Sigmoid colon (tissue), 6 donors: ENCODE measurements at regions not wholly inside any gene's neighbourhood (a gene's known extent, or its start where the extent isn't known, plus 50 kb on each side); places are given as distances from the start of the nearest gene placed in this dataset.
A peak's percentile ranks its signal among the peaks of the same experiment; 100 is the strongest.

Experiments used
- DNase-seq: peaks from one replicate; pipeline ENCODE4 v3.0.0-alpha.2; 2019
- H3K27ac ChIP-seq, 4 donors: fragments of 200-600 bp; sonication (generic); one replicate each; pipeline ENCODE4 v1.5.1; 2016 to 2019; ENCODE audit warnings: mild to moderate bottlenecking in 1 of 4
- H3K27me3 ChIP-seq, 3 donors: fragments of 200-600 bp; sonication (generic); one replicate each; pipeline ENCODE4 v1.5.1; 2019; ENCODE audit warnings: mild to moderate bottlenecking in 1 of 3
- H3K36me3 ChIP-seq, 4 donors: fragments of 200-600 bp; sonication (generic); one replicate each; pipeline ENCODE4 v1.5.1; 2016 to 2019
- H3K4me1 ChIP-seq, 4 donors: fragments of 200-600 bp; sonication (generic); one replicate each; pipeline ENCODE4 v1.5.1; 2017 to 2019
- H3K4me3 ChIP-seq, 4 donors: fragments of 200-600 bp; sonication (generic); one replicate each; pipeline ENCODE4 v1.5.1; 2017 to 2019; ENCODE audit warnings: mild to moderate bottlenecking in 2 of 4, moderate library complexity in 1 of 4
- H3K9me3 ChIP-seq, 4 donors: fragments of 200-600 bp in 3 of 4; sonication (generic) in 3 of 4; one replicate each; pipeline versions ENCODE4 v1.5.1 to v1.6.1; 2013 to 2019
- EP300 ChIP-seq, 4 donors: sonication (generic); formaldehyde crosslinking; IDR thresholded peaks; one replicate each; pipeline ENCODE4 v1.6.1; 2017; ENCODE audit warnings: antibody characterized with exemption in 4 of 4
- POLR2A ChIP-seq, 2 donors: fragments of 450-650 bp; IDR thresholded peaks; one replicate each; pipeline ENCODE4 v1.6.1; 2016; ENCODE audit warnings: antibody characterized with exemption in 2 of 2, mild to moderate bottlenecking in 2 of 2, moderate library complexity in 2 of 2
- POLR2AphosphoS5 ChIP-seq, 4 donors: sonication (generic); formaldehyde crosslinking; IDR thresholded peaks; one replicate each; pipeline ENCODE4 v1.6.1; 2017; ENCODE audit warnings: antibody characterized with exemption in 4 of 4
- WGBS, 2 donors: extraction: QIAGEN DNeasy Blood & Tissue Kit; methylation state at CpG; one replicate each; pipeline ENCODE4 v1.1.7; 2013; 5-methylcytosine and 5-hydroxymethylcytosine counted together
- intact Hi-C: fragments of 100-400 bp; cut with DNase I; formaldehyde crosslinking; loops from one replicate; pipeline ENCODE4 v1.15.1; 2023
- TF ChIP-seq, protein P1 (sequence below), 4 experiments: fragments of 450-650 bp in 3 of 4; fragments of 200-600 bp in 1 of 4; IDR thresholded peaks; one replicate each; pipeline ENCODE4 v1.5.1; 2016 to 2019; ENCODE audit warnings: antibody characterized with exemption in 4 of 4, mild to moderate bottlenecking in 3 of 4, moderate library complexity in 2 of 4
- donor health status: healthy with polysubstance abuse.
- donor health status: healthy.

DNA sequence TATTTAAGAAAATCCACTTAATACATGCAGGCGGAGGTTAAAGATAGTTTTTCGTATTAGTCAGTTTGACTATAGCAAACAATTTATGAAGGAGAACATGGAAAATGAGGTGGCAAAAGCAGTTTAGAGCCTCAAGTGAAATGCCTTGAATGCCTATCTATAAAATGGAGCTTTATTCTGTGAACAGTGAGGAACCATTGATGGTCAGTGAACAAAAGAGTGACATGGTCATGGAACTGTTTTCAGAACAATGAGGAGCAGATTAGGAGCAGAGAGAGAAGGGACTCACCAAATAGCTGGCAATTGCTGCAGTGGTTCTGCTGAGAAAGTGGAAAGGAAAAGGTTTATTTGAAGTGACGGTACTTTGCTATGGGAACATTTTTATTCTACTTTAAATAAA lies 299.8 kb downstream of the DUSP10 start:
- no peak for DNase-seq
- 57 to 79% methylated on average over 3 of the region's 3 CpGs for WGBS, 2 donors
- H3K4me3 ChIP-seq: no peak overlapping the region
- no peaks in the 10 kb centered on the region for H3K36me3 ChIP-seq
- peaks cover 0 to 44% (median 34%) of the 10 kb centered on the region in 4 donors for H3K4me1 ChIP-seq
- intact Hi-C loops: loop anchor here (10.0 kb wide), 1 partner anchor 263 kb away; no protein-coding TSS in a partner anchor
- TF ChIP-seq POLR2AphosphoS5 (IDR thresholded peaks at IDR 0.05) (no peak), EP300 (IDR thresholded peaks at IDR 0.05) (no peak), POLR2A (IDR thresholded peaks at IDR 0.05) (no peak)
- TF ChIP-seq, protein P1, sequence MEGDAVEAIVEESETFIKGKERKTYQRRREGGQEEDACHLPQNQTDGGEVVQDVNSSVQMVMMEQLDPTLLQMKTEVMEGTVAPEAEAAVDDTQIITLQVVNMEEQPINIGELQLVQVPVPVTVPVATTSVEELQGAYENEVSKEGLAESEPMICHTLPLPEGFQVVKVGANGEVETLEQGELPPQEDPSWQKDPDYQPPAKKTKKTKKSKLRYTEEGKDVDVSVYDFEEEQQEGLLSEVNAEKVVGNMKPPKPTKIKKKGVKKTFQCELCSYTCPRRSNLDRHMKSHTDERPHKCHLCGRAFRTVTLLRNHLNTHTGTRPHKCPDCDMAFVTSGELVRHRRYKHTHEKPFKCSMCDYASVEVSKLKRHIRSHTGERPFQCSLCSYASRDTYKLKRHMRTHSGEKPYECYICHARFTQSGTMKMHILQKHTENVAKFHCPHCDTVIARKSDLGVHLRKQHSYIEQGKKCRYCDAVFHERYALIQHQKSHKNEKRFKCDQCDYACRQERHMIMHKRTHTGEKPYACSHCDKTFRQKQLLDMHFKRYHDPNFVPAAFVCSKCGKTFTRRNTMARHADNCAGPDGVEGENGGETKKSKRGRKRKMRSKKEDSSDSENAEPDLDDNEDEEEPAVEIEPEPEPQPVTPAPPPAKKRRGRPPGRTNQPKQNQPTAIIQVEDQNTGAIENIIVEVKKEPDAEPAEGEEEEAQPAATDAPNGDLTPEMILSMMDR (IDR thresholded peaks at IDR 0.05): no peak
- H3K27me3 ChIP-seq: no peaks in the 10 kb centered on the region
- no peaks in the 10 kb centered on the region for H3K9me3 ChIP-seq
- H3K27ac ChIP-seq: peak overlapping the region in 1 of 4 donors; percentile 77

DNA sequence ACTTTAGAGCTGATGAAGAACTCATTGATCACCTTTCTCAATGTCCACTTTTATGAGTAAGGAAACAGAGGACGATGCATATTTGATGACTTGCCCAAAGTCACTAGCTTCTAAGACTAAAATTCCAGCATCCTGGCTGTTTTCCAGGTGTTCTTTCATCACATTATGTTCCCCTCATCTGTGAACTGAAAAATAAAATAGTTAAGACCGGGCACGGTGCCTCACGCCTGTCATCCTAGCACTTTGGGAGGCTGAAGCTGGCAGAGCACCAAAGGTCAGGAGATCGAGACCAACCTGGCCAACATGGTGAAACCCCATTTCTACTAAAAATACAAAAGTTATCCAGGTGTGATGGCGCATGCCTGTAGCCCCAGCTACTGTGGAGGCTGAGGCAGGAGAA lies 297.5 kb downstream of the DUSP10 start:
- no peaks in the 10 kb centered on the region for H3K9me3 ChIP-seq
- TF ChIP-seq, protein P1 (IDR thresholded peaks at IDR 0.05): no peak
- TF ChIP-seq EP300 (IDR thresholded peaks at IDR 0.05) (no peak), POLR2A (IDR thresholded peaks at IDR 0.05) (no peak), POLR2AphosphoS5 (IDR thresholded peaks at IDR 0.05) (peak in 1 of 4 donors; percentile 37)
- intact Hi-C loops: loop anchor here (10.0 kb wide), 1 partner anchor 260 kb away; no protein-coding TSS in a partner anchor
- H3K4me1 ChIP-seq: peaks cover 0 to 63% (median 45%) of the 10 kb centered on the region in 4 donors
- no peaks in the 10 kb centered on the region for H3K27me3 ChIP-seq
- H3K27ac ChIP-seq: peak overlapping the region in 3 of 4 donors; percentile 31 to 53 (median 37)
- no peak for DNase-seq
- no peaks in the 10 kb centered on the region for H3K36me3 ChIP-seq
- no peak overlapping the region for H3K4me3 ChIP-seq
- WGBS, 2 donors: 86 to 93% methylated on average over 6 of the region's 6 CpGs

DNA sequence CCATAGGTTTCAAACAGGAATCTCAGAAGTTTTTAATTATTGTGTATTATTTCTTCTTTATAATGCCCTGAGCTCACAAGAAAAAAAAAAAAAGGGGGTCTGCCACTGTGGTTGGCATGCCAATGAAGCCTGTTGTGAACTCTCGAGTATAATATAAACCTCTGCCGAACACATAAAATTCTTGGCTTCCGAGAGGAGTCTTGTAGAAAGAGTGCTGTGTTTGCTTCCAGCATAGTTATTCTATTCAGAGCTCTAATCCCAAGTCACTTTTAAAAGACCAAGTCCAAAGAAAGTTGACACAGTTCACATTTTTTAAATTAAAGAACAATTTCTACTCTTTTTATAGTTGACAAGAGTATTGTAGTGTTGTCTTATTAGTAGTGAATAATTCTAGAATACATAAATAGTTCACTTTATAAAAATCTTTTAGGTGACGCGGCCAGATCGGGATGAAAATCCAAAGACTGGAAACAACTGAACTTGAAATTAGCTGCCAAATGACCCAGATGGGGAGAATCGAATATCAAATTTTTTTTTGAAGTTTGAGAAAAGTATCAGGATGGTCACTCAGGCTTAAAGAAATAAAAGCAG lies 293.2 kb downstream of the DUSP10 start:
- no peak overlapping the region for H3K4me3 ChIP-seq
- intact Hi-C loops: loop anchor here (5.0 to 10.0 kb wide), 2 partner anchors 256 to 294 kb away; partner anchors contain the start of gene DUSP10

DNA sequence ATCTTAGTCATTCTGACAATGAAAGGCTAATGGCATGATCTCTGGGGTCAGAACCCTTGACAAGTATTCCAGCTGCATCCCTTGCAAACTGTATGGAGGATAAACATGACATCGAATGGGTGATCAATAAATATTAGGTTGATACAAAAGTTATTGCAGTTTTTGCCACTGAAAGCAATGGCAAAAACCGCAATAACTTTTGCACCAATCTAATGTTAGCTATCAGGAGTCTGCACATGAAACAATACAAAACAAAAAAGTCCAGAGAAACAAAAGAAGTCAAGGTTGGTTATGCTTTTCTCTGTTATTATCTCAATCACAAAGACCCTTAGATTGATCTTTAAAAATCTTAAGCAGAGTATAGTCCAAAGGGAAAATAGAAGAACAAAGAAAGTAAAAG lies 292.7 kb downstream of the DUSP10 start:
- 81 to 87% methylated on average over 2 of the region's 2 CpGs for WGBS, 2 donors
- Histone ChIP-seq H3K4me1 (peaks cover 0 to 29% (median 16%) of the 10 kb centered on the region in 4 donors), H3K9me3 (no peaks in the 10 kb centered on the region), H3K4me3 (no peak overlapping the region), H3K36me3 (no peaks in the 10 kb centered on the region), H3K27me3 (no peaks in the 10 kb centered on the region), H3K27ac (peak overlapping the region; percentile 38 to 68 (median 56))
- DNase-seq: no peak
- TF ChIP-seq POLR2A (IDR thresholded peaks at IDR 0.05): no peak
- no peak for TF ChIP-seq EP300 (IDR thresholded peaks at IDR 0.05)
- TF ChIP-seq, protein P1 (IDR thresholded peaks at IDR 0.05): no peak
- intact Hi-C loops: loop anchor here (5.0 to 10.0 kb wide), 2 partner anchors 256 to 293 kb away; partner anchors contain the start of gene DUSP10

More for the DNA sequence above, 293.2 kb downstream of the DUSP10 start:
- WGBS, 2 donors: 78 to 82% methylated on average over 7 of the region's 7 CpGs
- no peak for DNase-seq
- Histone ChIP-seq H3K9me3 (no peaks in the 10 kb centered on the region), H3K27me3 (no peaks in the 10 kb centered on the region), H3K27ac (peak overlapping the region; percentile 38 to 68 (median 56)), H3K4me1 (peaks cover 0 to 34% (median 20%) of the 10 kb centered on the region in 4 donors), H3K36me3 (no peaks in the 10 kb centered on the region)
- TF ChIP-seq, protein P1 (IDR thresholded peaks at IDR 0.05): no peak
- TF ChIP-seq EP300 (IDR thresholded peaks at IDR 0.05) (no peak), POLR2A (IDR thresholded peaks at IDR 0.05) (no peak), POLR2AphosphoS5 (IDR thresholded peaks at IDR 0.05) (no peak)
